K562 (cell line): ENCODE measurements at regions not wholly inside any gene's neighbourhood (a gene's known extent, or its start where the extent isn't known, plus 50 kb on each side); places are given as distances from the start of the nearest gene placed in this dataset.

ENCODE experiments used
- CBFB ChIP-seq: sonication (generic); formaldehyde crosslinking; IDR thresholded peaks from 2 replicates; pipeline ENCODE4 v1.4.0; 2020; ENCODE audit warnings: mild to moderate bottlenecking, missing genetic modification reagents
- CBX5 ChIP-seq: IDR thresholded peaks from 2 replicates; pipeline ENCODE4 v1.6.1; 2014; ENCODE audit warnings: low read depth, borderline replicate concordance
- JUND ChIP-seq, 2 experiments: IDR thresholded peaks; 2 replicates in 1 of 2; 3 replicates in 1 of 2; pipeline ENCODE4 v1.6.1; 2011; ENCODE audit warnings: borderline replicate concordance in 2 of 2, low read depth in 2 of 2, low read length in 2 of 2, improper control_type of control experiment in 1 of 2, missing biosample characterization in 1 of 2, missing genetic modification characterization in 1 of 2, missing genetic modification reagents in 1 of 2
- MYC ChIP-seq, 2 experiments: fragments of 250-450 bp in 1 of 2; sonication (Bioruptor Pico) in 1 of 2; IDR thresholded peaks; 2 replicates each; pipeline versions ENCODE4 v1.5.1 to v1.6.1; 2012 to 2021; ENCODE audit warnings: low read depth in 2 of 2, borderline replicate concordance in 1 of 2, improper control_type of control experiment in 1 of 2, low read length in 1 of 2, mild to moderate bottlenecking in 1 of 2, moderate library complexity in 1 of 2
- POLR2AphosphoS5 ChIP-seq: IDR thresholded peaks from 2 replicates; pipeline ENCODE4 v1.6.1; 2011; ENCODE audit warnings: mild to moderate bottlenecking, low read depth, low read length, moderate library complexity; ENCODE audit not compliant: control insufficient read depth, insufficient read depth
- RBM39 ChIP-seq: fragments of 200-400 bp; formaldehyde crosslinking; optimal IDR thresholded peaks from 2 replicates; pipeline ENCODE3; 2018; ENCODE audit warnings: low read depth, low read length
- U2AF1 ChIP-seq: fragments of 200-400 bp; formaldehyde crosslinking; optimal IDR thresholded peaks from 2 replicates; pipeline ENCODE3; 2017; ENCODE audit warnings: mild to moderate bottlenecking, low read depth, low read length, moderate library complexity
- ZNF347 ChIP-seq: fragments of 450-650 bp; formaldehyde crosslinking; IDR thresholded peaks from 2 replicates; pipeline ENCODE4 v1.4.0; 2020; ENCODE audit warnings: low read depth, mild to moderate bottlenecking, moderate library complexity
- TF ChIP-seq, protein P1 (sequence below), 3 experiments: IDR thresholded peaks in 2 of 3; conservative IDR thresholded peaks in 1 of 3; 2 replicates each; pipeline ENCODE4 v1.5.1; 2011 to 2012; ENCODE audit warnings: low read length in 3 of 3, mild to moderate bottlenecking in 3 of 3, control low read depth in 2 of 3, improper control_type of control experiment in 1 of 3, inconsistent platforms in 1 of 3, low read depth in 1 of 3, mixed read lengths in 1 of 3, moderate library complexity in 1 of 3; ENCODE audit not compliant: insufficient read depth in 2 of 3
- TF ChIP-seq, protein P2 (sequence below): sonication (generic); formaldehyde crosslinking; IDR thresholded peaks from 2 replicates; pipeline ENCODE4 v1.9.0; 2022; ENCODE audit warnings: mild to moderate bottlenecking, missing genetic modification reagents

DNA sequence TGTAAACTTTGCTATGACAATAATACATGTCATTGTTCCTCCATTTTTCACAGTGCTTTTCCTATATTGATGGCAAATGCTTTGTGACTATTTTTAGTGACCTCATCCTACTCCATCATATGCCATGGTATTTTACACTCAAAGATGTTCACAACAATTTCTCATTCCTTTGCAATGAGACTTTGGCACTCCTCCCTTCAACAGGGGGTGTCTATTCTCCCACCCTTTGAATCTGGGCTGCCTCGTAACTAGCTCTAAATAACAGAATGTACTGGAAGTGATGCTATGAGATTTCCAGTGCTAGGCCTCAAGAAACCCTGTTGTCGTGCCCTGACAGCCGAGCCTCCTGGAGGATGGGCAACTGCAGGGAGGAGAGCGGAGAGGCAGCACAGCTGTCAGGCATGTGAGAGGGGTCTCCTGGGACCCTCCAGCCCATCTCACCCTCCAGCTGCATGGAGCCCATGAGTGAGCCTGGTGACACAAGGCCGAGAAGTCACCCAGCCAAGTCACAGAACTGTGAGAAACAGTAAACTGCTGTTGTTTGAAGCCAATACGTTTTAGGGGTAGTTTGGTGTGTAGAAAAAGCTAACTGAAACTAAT lies 103.1 kb upstream of the APCDD1 start:
- TF ChIP-seq CBX5 (no peak), POLR2AphosphoS5 (no peak), RBM39 (no peak), U2AF1 (no peak), CBFB (CRISPR knock-in tag) (no peak), JUND (IDR thresholded peaks at IDR 0.05; ENCODE audit: borderline replicate concordance, low read depth, low read length) (no peak), JUND (tag; IDR thresholded peaks at IDR 0.05; ENCODE audit: borderline replicate concordance, low read depth, low read length) (no peak), ZNF347 (CRISPR knock-in tag) (no peak), MYC (IDR thresholded peaks at IDR 0.05; ENCODE audit: low read depth, low read length) (no peak), MYC (CRISPR knock-in tag; IDR thresholded peaks at IDR 0.05; ENCODE audit: borderline replicate concordance, low read depth) (no peak)
- TF ChIP-seq, protein P1, sequence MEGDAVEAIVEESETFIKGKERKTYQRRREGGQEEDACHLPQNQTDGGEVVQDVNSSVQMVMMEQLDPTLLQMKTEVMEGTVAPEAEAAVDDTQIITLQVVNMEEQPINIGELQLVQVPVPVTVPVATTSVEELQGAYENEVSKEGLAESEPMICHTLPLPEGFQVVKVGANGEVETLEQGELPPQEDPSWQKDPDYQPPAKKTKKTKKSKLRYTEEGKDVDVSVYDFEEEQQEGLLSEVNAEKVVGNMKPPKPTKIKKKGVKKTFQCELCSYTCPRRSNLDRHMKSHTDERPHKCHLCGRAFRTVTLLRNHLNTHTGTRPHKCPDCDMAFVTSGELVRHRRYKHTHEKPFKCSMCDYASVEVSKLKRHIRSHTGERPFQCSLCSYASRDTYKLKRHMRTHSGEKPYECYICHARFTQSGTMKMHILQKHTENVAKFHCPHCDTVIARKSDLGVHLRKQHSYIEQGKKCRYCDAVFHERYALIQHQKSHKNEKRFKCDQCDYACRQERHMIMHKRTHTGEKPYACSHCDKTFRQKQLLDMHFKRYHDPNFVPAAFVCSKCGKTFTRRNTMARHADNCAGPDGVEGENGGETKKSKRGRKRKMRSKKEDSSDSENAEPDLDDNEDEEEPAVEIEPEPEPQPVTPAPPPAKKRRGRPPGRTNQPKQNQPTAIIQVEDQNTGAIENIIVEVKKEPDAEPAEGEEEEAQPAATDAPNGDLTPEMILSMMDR (IDR thresholded peaks at IDR 0.05 in 2 of 3, conservative IDR thresholded peaks at IDR 0.05 in 1 of 3; ENCODE audit: insufficient read depth in 2 of 3, low read depth in 1 of 3, low read length in 3 of 3): no peak
- TF ChIP-seq, protein P2, sequence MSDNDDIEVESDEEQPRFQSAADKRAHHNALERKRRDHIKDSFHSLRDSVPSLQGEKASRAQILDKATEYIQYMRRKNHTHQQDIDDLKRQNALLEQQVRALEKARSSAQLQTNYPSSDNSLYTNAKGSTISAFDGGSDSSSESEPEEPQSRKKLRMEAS (CRISPR knock-in tag): no peak
